ENCODE measurements at regions not wholly inside any gene's neighbourhood (a gene's known extent, or its start where the extent isn't known, plus 50 kb on each side); places are given as distances from the start of the nearest gene placed in this dataset.

GRCh38 chr15:38991701-38992100, 427.1 kb upstream of the RASGRP1 start:
- ATAC-seq: peak; percentile 21
- no peak for TF ChIP-seq CTCF (IDR thresholded peaks at IDR 0.05)
- H3K36me3 ChIP-seq: no peaks in the 10 kb centered on the region
- no peak overlapping the region for H3K27ac ChIP-seq
- no peaks in the 10 kb centered on the region for H3K27me3 ChIP-seq
- H3K9me3 ChIP-seq: no peaks in the 10 kb centered on the region
- intact Hi-C loops (cut with DNase I): loop anchor here (10.0 kb wide), 1 partner anchor 177 kb away; no protein-coding TSS in a partner anchor
- no peak for DNase-seq
- H3K4me3 ChIP-seq: no peak overlapping the region
- no peaks in the 10 kb centered on the region for H3K4me1 ChIP-seq

DNA sequence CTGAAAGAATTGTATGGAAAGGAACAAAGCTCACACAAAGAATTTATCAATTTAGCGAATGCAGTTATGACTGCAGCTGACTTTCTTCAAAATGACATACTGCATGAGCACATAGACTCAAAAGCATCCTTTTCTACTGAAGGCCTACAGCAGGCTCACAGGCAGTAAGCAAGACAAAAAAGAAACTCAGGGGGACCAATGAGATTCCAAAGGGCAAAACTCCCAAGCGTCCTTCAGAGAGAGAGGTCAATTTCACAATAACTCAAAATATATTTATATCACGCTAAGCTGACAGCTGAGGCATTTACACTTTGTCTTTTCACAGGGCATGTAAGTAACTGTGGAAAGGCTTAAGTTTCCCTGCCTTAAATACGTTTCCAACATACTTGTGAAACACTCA, 427.9 kb upstream of the RASGRP1 start:
- H3K27ac ChIP-seq: no peak overlapping the region

GRCh38 chr15:38992930-38993329, 428.3 kb upstream of the RASGRP1 start:
- Histone ChIP-seq H3K4me1 (no peaks in the 10 kb centered on the region), H3K4me3 (no peak overlapping the region), H3K27me3 (no peaks in the 10 kb centered on the region), H3K27ac (no peak overlapping the region), H3K36me3 (no peaks in the 10 kb centered on the region), H3K9me3 (no peaks in the 10 kb centered on the region)
- DNase-seq: no peak
- no peak for ATAC-seq
- no peak for TF ChIP-seq CTCF (IDR thresholded peaks at IDR 0.05)
- intact Hi-C loops (cut with DNase I): loop anchor here (10.0 kb wide), 1 partner anchor 178 kb away; no protein-coding TSS in a partner anchor

More for the DNA sequence above, 427.9 kb upstream of the RASGRP1 start:
- Histone ChIP-seq H3K36me3 (no peaks in the 10 kb centered on the region), H3K4me1 (no peaks in the 10 kb centered on the region), H3K4me3 (no peak overlapping the region), H3K9me3 (no peaks in the 10 kb centered on the region), H3K27me3 (no peaks in the 10 kb centered on the region)
- ATAC-seq (no peak), DNase-seq (no peak)
- no peak for TF ChIP-seq CTCF (IDR thresholded peaks at IDR 0.05)
- intact Hi-C loops (cut with DNase I): loop anchor here (10.0 kb wide), 1 partner anchor 178 kb away; no protein-coding TSS in a partner anchor

- H3K9me3 ChIP-seq: no peaks in the 10 kb centered on the region
- H3K27me3 ChIP-seq: no peaks in the 10 kb centered on the region
- DNase-seq: no peak
- intact Hi-C loops (cut with DNase I): loop anchor here (10.0 kb wide), 1 partner anchor 180 kb away; no protein-coding TSS in a partner anchor
- H3K36me3 ChIP-seq: no peaks in the 10 kb centered on the region
- no peak for ATAC-seq
- TF ChIP-seq CTCF (IDR thresholded peaks at IDR 0.05): no peak
- H3K4me1 ChIP-seq: no peaks in the 10 kb centered on the region
- H3K4me3 ChIP-seq: no peak overlapping the region
- H3K27ac ChIP-seq: no peak overlapping the region
Observed at GRCh38 chr15:38994310-38994709, 429.7 kb upstream of the RASGRP1 start.

DNA sequence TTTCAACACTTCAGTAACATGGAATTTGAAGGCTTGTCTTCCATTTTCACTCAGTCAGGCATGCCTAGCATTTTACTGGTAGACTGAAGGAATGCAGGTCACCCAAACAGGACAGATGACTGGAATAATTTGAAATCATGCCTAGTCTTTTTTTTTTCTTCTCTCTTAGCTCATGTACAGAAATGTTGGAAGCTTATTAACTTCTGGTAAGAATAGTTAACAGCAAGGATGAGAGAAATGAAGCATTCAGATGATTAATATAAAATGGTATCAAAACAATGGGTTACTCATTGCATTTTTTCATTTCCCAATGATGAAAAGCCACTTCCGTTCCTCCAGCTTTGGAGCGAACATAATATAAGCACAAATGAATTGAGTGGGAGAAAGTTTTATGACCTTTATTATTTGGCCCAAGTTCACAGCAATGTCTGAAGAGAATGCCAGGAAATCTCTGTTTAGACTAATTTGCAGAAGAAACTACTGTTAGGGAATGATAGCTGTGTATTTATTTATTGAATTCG, 431.6 kb upstream of the RASGRP1 start:
- intact Hi-C loops (cut with DNase I): loop anchor here (10.0 kb wide), 1 partner anchor 181 kb away; no protein-coding TSS in a partner anchor
- Histone ChIP-seq H3K27ac (no peak overlapping the region), H3K27me3 (no peaks in the 10 kb centered on the region), H3K4me1 (no peaks in the 10 kb centered on the region), H3K4me3 (no peak overlapping the region), H3K9me3 (no peaks in the 10 kb centered on the region), H3K36me3 (no peaks in the 10 kb centered on the region)
- no peak for DNase-seq
- no peak for TF ChIP-seq CTCF (IDR thresholded peaks at IDR 0.05)
- ATAC-seq: peak; percentile 30
